HG02642 (cell line): ENCODE measurements at regions not wholly inside any gene's neighbourhood (a gene's known extent, or its start where the extent isn't known, plus 50 kb on each side); places are given as distances from the start of the nearest gene placed in this dataset.
"Not testable (repeated sequence)": the region's sequence is repeated elsewhere in the genome, so short reads cannot be mapped to it uniquely, and the experiment has no call there.

Experiments used
- ATAC-seq: cut with Tn5 transposase; IDR thresholded peaks from one replicate; pipeline ENCODE4 v1.9.1; 2021; ENCODE audit warnings: mild to moderate bottlenecking; ENCODE audit not compliant: unreplicated experiment, poor library complexity

DNA sequence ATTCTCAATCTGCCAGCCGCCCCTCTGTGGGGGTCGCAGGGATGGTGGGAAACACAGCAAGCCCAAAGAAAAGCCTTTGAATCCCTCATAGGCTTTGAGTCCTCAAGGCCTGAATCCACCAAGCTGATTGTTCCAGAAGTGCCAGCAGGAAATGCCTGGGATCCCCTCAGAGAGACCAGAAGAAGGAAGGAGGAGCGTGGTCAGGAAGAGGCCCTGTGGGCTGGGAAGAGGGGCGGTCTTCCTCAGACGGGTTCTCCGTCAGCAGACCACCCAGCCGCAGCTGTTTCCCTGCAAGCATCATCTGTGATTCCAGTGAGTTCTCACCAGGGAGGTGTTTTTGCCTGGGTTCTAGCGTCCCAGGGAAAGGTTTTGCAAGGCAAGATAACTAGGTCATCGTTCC is 190.0 kb upstream of the KLF6 start:
- ATAC-seq, result no peak

DNA sequence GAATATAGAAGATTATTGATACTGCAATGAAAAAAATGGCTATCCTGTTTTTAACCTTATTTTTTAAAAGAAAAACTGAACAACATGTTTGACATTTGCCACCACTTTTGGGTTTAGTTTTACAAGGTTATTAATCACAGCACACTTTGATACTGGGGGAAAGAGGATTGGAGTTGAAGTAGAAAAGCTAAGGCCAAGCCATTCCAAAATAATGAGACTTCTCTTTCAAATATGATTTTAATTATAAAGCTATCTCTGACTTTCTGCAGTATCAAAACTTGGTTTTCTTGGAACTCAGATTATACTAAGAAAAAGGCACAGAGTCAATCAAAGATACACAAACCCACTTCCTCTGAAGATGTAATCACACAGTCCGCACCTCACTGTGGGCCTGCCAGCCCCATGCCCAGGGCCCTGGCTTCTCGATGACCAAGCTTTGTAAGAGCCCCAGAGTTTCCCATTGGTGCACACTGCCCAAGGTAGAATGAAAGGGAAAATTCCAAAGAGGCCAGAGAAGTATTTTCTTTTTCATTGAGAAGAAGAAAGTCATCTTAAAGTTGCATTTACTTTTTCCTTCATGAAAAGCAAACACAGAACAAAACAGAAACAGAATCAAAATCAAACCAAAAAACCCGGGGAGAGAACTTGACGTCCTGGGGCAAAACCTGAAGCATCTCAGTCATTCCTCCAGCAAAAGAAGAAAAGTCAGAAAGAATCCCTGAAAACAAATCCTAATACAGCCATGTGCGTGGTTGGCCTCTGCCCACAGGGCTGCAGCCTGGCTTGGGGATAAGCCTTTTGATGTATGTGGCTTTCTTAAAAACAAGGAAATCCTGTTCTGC is 187.7 kb upstream of the KLF6 start:
- no peak for ATAC-seq

DNA sequence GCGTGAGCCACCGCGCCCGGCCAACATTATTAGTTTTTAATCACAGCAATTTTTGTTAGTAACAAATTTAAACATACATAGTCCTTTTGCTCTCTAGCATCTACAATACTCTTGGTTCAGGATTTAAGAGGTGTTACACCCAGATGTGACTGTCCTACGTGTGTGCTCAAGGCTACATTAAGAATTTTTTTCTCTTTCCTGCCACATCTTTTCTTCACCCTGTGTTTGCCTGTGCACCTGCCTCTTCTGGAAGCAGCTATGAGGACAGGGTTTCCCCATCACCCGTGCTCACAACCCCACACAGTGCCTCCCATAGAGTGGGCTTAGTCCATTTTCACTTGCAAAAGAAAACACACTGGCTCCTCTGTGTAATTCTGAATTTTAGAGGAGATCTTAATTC is 186.7 kb upstream of the KLF6 start:
- ATAC-seq, result no peak

DNA sequence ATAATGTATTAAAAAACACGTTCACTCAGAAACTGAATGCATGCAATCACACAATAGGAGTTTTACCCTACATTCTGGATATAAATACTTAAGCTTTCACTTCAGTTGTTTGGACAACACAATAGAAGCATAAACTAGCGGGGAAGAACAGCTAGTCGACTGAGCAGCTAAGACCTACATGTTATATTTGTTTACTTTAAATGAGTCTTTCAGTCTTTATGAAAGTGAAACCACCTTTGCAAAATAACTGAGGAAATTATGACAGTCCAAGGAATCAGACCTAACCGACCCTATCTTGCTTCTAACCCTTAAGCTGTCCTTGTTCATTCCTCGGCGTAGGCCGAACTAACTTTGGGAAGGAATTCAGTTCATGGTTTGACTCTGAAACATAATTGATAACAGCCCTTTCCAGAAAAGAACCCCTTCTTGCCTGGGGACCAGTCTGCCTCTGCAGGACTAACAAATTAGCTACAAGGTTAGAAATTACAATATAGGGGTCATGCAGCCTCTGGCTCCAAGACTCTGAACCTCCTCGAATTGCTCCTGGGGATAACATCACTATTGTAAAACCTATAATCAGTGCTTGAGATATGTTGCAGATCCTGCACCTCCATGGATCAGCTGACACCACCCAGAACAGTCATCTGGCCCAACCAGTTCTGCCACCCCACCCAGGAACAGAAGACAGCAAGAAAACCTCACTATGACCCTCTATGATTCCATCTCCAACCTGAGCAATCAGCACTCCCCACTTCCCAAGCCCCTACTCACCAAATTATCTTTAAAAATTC is 185.1 kb upstream of the KLF6 start:
- ATAC-seq, result no peak

DNA sequence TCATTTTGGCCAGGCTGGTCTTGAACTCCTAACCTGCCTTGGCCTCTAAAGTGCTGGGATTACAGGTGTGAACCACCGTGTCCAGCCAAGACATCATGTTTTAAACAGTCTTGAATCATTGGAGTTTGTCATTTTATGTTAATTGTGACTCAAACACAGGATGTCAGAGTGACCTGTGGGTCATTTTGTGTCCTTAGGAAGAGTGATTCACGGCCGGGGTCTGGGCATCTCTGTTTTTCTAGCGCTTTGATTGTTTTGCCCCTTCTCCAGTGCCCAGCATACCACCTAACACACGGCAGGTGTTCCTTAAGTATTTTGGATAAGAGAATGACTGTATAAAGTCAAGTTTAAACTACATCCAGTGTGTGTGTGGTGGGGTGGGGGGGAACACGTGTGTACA is 183.7 kb upstream of the KLF6 start:
- ATAC-seq, result no peak

DNA sequence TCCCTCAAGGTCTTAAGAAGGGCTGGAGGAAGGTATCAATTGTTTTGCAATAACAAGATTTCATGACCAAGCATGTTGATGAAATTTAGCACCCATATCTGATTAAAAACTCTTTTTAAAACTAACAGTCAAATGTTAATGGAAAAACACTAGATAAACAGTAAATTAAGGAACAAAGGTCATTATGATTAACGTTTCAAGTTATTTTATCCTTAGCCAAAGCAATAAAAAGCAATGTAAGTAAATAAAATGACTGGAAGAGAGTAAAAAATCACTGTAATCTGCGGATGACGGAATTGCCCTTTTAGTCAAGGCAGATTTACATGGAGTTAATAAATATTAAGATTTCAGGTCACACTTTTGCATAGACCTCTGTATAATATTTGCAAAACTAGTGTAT is 179.5 kb upstream of the KLF6 start:
- ATAC-seq, result no peak

DNA sequence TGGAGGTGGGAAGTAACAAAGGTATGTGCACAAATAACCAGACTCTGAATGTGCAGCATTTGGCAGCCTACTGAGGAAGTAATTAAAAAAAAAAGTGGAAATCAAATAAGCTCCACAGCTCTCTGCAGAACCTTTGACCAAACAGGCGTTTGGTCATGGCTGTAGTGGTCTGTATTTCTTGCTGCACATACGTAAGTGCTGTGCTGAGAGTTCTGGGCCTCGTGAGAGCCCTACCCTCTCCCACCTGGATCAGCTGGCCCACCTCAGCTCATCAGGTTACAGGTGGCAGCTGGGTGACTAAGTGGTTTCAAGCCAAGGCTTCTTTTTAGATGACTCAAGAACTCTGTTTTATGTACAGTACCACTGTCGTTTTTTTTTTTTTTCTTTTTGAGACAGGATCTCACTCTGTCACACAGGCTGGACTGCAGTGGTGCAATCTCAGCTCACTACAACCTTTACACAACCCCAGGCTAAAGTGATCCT is 178.2 kb upstream of the KLF6 start:
- no peak for ATAC-seq

DNA sequence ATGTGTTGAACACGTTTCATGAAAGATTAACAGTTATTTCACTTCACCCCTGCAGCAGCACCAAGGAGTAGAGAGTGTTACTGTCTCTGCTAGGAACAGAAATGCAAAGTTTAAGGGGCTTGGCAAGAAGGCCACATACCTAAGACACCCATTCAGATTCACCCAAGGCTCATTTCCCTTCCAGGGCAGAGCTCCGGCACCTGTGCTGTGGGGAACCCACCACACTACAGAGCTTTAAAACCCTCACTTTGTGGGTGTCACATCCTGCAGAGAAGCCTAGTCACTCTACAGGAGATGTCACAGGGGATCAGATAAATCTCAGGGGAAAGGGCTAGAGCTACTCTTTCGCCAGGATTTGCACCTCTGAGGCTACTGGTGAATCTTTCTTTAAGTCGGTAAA is 176.1 kb upstream of the KLF6 start:
- peak; percentile 66 for ATAC-seq

DNA sequence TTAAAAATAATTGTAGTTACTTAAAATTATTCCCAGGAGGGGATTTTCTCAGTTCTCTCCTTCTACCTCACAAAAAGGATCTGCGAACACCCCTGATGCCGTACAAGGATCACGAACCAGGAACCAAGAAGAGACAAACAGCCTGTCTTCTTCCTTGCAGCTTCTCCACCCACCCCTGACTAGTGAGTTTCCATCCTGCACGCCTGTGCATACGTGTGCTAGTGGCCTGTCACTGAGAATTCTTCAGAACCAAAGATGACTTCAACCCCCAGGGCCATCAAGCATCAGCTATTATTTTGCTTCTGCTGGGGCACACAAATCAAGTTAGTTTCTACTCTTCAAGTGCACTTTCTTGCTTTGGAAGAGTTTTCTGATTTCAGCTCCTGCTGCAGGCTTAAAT is 175.5 kb upstream of the KLF6 start:
- no peak for ATAC-seq

DNA sequence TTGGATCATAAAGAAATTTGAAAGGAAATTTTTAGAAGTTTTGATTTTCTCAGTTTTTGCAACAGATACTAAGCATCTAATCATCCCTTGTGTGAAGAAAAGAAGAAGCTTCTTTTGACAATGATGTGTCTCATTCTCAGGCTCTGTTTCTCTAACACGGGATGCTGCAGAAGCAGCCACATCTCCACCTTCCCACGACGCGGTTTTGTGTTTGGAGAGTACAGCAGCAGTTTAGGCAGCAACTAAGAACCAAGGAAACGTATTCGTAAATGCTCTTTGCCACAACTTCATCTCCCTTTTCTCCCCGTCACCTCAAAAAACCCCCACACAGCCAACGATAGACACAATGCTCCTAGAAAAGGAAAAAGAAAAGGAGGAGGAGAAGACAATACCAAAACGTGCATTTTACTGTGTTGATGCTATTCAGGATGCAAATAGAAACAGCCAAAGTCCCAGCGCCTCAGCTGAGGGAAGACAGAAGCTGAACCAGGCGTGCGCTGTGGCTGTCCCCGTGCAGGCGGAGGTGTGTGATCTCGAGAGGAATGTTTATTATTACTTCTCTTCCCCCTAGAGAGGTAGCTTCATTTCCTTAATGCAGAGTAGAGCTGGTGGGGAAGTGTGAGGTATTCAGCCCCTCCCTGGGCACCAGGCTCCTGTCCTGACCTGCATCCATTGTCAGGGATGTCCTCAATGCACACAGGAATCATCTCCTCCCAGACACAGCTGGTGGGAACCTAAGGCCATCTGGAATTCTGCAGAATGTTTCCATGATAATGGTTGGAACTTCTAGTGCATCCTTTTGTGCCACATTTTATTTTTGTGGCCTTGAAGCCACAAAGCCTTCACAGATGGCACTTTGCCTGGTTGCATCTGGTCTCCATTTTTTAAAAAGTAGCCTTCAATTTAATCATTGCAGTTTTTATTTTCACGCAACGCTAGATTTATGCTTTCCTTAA is 174.6 kb upstream of the KLF6 start:
- ATAC-seq, result no peak

DNA sequence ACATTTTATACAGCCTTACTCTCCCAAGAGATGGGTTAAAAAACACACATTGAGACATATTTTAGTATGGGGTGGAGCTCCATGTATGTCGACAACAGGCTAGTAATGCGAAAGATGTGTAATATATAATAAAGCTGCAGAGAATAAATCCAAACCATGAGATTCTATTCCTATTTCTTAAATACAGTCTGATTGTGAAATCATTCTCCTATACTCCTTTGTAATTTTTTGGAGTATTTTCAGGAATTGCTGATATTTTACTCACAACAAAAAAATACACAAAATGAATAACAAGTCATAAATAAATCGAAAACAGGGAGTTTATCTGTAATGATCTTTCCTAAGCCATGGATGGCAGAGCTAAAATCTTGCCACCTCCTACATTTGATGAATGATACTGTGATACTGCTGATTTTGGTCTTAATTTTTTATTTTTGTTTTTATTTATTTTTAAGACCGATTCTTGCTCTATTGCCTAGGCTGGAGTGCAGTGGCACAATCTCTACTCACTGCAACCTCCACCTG is 173.5 kb upstream of the KLF6 start:
- ATAC-seq, result no peak

DNA sequence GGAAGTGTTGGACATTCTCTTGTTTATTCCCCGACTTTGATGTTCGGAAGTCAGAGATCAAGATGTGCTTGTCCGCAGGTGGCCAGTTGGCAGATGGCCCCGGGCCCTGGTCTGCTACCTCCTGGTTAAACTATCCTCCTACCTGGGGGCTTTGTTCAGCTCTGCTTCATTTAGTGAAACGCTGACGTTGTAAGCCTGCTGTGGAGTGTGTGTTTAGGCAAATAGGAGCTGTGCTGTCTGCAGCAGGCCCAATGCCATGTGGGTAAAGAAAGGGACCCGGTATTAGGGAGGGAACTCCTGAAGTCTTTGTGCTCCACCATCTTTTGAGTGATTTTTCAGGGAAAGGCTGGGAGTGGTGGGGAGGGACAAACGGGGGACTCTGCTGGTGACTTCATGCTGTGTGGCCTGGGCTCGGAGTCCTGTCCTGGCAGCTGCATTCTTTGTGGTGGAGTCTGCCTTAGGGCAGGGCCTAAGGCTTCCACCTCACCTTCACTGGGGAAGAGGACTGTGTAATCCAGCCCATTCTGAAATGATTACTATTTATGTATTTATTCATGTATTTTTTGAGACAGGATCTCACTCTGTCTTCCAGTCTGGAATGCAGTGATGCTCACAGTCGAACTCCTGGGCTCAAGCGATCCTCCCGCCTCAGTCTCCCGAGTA is 171.1 kb upstream of the KLF6 start:
- no peak for ATAC-seq

DNA sequence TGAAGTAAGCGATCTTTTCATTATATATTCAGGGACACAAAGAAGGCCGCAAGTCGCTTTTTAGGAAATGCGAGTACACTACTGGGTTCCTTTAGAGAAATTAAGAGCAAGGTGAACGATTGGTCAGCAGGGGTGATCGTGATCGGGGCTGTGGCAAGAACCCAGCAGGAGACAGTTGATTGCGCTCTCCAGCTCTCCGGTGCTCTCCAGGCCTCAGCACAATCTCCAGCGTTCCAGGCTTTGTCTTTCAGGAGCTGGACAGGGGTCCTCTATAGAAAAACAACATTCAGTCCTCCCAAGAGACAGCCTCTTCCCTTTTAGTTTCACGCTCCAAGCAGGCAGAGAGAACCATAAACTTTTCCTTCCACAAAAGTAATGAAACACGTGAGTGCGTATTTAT is 170.5 kb upstream of the KLF6 start:
- no peak for ATAC-seq

DNA sequence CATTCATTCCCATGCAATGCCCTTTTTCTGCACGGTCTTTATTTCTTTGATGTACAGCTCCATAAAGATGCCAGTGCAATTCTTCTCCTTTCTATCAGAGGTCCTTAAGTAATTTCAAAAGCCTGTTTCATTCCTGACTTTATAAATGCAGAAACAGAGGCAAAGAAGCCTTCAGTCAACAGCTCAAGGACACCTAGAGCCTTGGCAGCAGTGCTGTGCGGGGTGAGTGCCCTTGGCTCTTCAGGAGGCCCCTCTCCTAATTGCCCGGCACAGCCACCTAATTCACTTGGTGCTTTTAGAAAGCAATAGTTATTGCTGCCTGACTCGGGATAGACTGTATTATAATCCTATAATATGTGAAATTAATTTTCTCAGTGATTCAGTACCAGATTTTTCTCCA is 169.6 kb upstream of the KLF6 start:
- ATAC-seq, result no peak

DNA sequence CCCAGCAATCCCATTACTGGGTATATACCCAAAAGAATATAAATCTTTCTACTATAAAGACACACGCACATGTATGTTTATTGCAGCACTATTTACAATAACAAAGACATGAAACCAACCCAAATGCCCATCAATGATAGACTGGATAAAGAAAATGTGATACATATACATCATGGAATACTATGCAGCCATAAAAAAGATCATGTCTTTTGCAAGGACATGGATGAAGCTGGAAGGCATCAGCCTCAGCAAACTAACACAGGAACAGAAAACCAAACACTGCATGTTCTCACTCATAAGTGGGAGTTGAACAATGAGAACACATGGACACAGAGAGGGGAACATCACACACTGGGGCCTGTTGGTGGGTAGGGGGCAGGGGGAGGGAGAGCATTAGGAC is 169.0 kb upstream of the KLF6 start:
- ATAC-seq, result not testable (repeated sequence)

DNA sequence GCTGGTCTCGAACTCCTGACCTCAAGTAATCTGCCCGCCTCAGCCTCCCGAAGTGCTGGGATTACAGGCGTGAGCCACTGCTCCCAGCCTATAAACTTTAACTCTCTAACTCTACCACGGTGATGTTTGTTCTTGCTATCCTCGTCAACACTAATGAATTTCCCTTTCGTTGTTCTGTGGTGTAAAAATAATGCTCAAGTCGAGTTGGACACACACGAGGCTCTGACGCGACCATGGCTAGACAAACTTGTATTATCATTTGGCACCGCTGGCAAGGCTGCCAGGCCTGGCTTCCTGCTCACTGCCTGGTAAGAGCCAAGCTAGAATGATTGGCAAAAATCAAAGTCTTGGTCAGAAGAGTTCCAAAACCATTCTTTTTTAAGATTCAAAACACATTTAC is 167.0 kb upstream of the KLF6 start:
- no peak for ATAC-seq

DNA sequence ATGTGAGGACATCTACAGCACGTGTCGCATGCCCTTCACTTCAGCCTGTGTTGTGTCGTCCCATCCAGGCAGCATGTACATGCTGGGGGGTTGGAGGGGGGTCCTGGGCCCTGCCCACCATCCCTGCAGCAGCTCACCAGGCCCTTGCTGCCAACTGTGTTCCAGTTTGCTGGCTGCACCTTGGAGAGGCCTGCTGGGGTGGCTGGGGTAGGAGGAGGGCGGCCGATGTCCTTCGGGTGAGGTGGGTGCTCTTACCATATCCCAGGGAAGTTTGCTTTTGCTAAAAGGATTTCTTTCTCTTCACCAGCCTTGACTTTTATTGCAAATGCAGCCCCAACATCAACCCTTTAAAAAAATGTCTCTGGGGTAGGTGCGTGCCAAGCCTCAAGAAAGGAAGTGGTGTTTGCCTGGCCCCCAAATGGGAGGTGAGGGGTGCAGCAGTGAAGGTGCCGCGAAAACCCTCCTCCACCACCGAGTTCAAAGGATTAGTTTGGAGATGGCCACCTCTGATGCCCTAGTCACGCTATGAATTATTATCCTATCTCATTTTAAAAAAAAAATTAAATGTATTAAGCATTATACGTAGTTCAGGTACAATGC is 165.8 kb upstream of the KLF6 start:
- ATAC-seq, result no peak

DNA sequence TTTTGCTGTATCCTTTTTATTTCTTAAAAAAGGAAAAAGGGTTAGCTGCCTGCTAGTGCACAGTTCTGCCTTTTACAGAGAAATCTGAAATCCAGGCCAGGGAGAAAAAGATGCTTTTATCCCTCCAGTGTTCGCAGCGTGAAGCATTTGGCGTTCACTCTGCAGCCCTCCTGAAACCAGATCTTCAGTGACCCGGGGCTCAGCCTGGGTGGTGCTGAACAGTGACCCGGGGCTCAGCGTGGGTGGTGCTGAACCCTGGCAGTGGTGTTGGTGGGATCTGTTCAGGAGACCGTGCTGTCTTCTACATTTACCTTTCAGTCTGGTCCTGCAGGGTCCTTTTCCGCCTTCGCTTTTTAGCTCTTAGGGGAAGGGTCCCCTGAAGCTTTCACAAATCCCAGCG is 164.7 kb upstream of the KLF6 start:
- ATAC-seq, result no peak

DNA sequence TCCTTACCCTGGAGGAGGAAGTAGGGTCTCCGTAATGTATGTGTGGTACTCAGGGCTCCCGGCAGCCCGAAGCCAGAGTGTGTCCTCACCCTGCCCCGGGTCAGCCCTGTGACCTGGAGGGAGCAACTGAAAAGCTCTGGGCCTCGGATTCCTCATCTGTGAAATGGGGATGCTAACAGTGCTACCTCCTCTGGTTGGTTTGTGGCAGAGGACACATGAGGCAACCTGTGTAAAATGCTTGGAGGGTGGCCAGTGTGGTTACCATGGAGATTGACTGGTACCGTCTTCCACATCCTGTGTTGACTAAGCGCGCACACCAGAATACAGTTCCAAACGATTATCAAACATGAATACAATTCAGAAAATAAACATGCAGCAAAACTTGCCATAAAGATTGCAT is 163.8 kb upstream of the KLF6 start:
- ATAC-seq, result no peak
